ENCODE measurements at regions not wholly inside any gene's neighbourhood (a gene's known extent, or its start where the extent isn't known, plus 50 kb on each side); places are given as distances from the start of the nearest gene placed in this dataset.
A peak's percentile ranks its signal among the peaks of the same experiment; 100 is the strongest.
"Not testable (repeated sequence)": the region's sequence is repeated elsewhere in the genome, so short reads cannot be mapped to it uniquely, and the experiment has no call there.

DNA sequence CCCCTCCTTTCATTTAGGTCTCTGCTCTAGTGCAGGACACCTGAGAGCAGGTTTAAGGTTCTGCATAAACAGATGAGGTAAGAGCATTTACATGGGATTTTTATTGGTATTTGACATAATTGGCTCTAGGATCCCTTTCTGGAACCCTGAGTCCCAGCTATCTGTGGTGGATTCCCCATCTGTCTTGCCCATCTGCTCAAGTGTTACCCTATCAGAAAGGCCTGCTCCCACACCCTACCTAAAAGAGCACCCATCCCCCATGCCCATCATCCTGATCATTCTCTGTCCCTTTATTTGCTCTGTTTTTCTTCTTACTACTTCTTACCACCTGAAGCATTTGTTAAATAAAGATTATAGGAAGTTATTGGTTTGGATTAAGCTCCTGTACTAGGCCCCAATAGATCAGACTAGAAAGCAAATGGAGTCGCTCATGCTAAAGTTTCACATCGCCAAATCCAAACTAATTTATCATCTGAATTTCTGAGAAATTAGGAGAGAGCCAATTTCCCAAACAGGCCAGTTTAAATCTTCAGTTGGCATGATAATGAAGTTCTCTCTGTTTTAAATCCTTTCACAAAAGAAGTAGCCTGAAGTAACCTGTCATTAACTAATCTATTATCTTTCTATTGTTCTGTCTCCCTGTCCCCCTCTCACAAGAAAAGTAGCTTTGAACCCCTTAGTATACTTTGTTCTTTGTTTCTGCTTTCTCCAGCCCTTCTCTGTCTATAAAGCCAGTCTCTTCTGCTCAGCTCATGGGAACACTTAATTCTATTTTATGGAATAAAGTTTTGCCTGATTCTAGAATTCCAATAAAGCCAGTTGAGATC, 178.6 kb downstream of the ZNF674 start:
- peak; percentile 16 for DNase-seq (ENCODE audit: low read depth)

DNA sequence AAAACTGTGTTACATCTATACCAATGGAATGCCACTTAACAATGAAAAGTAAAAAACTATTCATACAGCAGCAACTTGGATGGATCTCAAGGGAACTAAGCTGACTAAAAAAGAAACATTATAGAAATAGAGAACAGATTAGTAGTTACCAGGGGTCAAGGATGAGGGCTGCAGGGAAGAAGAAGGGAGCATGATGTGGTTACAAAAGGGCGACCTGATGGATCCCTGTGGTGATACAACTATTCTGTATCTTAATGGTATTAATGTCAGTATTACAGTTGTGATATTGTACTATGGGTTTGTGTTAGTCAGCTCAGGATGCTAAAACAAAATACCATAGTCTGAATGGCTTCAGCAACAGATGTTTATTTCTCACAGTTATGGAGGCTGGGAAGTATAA, 190.7 kb downstream of the ZNF674 start:
- DNase-seq (ENCODE audit: low read depth): no peak

DNA sequence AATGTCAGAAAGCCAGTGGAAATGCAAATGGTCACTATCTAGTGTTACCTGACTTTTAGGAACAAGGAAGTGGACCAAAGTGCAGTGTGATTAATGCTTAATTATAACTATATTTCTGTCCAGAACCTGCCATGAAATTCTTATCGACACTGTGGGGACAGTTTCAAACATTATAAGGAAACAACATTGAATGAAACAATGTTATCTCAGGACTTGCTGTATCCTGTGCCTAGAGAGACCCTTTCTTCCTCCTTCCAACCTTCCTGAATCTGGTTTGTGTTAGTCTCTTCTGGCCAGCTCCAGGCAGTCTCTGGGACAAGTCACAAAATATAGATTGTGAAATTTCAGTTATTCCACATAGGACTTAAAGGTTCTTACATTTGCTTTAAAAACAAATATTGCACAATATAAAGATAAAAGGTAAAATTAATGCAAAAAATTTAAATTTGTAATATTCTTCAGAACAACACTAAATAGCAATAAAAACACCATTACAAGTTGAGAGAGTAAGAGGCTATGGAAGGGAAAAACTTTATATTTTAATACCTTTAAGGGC, 203.4 kb downstream of the ZNF674 start:
- no peak for DNase-seq (ENCODE audit: low read depth)

DNA sequence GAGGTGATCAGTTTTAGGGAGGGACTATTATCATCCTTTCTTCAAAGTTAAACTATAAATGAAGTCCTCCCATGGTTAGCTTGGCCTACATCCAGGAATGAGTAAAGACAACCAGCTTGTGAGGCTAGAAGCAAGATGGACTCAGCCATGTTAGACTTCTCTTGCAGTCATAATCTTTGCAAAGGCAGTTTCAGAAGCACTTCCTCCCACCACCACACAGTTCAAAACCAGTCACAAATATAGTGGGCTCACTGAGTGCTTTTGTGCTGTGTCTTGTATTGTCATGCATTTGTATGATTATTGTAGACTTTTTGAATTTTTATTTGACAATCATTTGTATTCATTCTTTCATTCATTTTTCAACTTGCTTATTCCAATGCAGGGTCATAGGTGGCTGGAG, 204.5 kb downstream of the ZNF674 start:
- DNase-seq (ENCODE audit: low read depth): no peak

DNA sequence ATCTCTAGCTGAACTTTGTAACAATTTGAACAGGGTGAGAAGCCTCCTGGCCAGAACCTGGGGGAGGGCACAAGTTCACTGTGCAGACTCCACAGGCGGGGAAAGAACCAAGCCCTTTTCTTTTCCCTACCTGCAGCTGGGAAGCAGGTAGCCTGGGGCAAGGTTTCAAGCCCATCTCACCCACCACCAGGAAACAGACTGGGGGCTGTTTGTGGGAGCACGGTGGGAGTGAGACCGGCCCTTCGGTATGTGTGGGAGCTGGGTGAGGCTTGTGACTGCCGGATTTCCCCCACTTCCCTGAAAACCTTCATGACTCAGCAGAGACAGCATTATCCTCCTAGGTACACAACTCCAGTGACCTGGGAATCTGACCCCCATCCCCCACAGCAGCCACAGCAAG, 211.7 kb downstream of the ZNF674 start:
- peak; percentile 51 for DNase-seq (ENCODE audit: low read depth)

DNA sequence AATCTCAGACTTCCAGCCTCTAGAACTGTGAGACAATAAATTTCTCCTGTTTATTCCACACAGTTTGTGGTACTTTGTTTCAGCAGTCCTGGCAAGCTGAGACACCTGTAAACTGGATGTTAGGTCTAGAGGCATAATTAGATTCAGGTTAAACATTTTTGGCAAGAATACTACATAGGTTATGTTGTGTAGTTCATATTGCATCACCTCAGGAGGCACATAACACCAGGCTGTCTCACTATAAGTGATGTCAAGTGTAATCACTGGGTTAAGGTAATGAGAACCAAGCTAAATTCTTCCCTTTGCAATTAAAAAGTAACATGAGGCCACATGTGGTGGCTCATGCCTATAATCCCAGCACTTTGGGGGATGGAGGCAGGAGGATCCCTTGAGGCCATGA, 214.2 kb downstream of the ZNF674 start:
- DNase-seq (ENCODE audit: low read depth): no peak

DNA sequence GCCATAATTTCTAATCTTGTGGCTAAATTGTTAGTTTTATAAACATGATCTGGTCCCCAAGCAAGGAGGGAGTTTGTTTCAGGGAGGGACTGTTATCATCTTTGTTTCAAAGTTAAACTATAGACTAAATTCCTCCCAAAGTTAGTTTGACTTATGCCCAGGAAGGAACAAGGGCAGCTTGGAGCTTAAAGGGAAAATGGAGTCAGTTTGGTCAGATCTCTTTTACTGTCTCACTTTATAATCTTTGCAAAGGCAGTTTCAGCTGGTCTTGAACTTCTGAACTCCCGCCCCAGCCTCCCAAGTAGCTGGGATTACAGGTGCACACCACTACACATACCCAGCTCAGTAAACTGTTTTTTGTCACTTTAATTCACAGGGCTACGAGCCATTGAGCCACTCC, 214.7 kb downstream of the ZNF674 start:
- DNase-seq (ENCODE audit: low read depth): no peak

DNA sequence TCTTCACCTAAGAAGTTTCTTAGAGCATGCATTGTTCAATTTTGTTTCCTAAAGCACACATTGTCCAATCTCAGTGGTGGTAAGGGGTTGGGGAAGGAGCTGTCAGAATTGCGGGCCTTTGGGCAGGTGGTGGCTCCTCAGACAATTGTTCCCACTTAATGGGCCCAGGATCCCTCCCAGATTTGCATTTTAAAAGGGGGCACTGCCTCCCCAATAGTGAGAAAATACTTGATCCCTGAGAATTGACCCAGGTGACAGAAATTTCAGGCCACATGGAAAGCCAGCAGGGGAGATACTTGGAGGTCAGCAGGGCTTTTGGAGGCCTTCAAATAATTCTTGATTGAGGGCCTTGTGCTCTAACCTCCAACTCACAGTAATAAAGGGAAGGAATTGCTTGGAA, 217.1 kb downstream of the ZNF674 start:
- DNase-seq (ENCODE audit: low read depth): no peak

DNA sequence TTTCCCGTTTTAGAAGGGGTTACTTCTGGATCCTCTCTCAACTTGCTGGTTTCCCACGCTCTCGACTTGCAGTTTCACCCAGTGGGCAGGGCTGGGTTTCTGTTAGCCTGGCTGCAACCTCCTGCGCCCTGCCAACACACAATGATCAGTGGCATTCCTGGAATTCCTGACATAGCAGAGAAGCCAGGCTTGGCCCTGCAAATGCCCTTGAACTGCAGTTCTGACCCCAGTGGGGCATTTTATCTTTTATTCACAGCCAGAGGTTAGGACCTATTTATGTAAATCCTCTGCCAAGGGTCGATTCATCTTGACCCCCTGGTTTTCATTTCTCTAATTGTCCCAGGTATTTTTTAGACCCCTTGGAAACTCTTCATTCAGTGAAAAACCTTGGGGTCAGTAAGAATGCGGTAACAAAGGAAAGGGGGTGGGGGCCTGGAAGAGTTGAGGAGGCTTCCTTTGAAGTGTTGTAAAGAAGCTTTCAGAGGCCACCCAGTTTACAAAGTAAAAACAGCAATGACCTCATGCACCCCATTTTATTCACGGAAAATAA, 217.6 kb downstream of the ZNF674 start:
- peak; percentile 94 for DNase-seq (ENCODE audit: low read depth)

DNA sequence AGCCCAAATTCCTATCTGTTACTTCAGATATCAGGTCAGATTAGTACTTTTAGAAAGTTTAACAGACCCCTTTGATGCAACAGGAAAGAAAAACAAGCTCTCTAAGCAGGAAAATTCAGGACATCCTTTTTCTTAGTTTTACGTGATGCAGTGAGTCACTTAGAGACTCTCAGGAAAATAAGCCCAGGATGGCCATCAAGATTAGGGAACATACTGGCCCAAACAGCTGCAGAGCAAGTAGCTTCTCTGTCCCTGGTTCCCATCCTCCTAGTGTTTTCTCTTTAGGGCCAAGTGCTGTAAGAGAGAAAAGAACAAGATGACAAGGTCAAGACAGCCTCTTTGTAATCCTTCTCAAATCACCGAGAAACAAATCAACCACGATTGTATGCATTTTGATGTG, 219.1 kb downstream of the ZNF674 start:
- peak; percentile 77 for DNase-seq (ENCODE audit: low read depth)

DNA sequence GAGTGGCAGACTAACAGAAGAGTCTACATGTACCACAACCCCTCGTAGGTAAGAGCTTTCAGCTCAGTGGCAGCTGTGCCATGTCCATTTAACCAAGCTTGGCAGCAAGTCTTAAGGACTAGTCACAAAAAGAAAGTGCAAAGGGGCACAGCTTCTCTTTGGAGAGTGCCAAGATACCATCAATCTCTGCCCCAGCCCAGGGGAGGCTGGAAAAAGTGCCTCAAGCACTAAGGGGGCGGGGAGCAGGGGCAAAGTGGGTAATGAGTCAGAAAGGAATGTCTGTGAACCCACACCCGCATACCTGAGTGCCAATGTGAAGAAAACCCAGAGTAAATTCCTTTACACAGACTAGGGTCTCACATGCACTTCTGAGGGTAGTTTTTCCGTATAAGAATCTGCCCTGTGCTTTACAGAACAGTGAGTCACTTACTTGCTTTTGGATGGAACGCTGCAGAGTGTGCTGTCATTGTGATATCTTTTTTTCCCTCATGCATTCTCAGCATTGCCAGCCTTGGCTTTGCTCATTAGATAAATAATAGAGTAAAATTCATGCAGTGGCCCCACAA, 219.8 kb downstream of the ZNF674 start:
- DNase-seq (ENCODE audit: low read depth): peak; percentile 98

DNA sequence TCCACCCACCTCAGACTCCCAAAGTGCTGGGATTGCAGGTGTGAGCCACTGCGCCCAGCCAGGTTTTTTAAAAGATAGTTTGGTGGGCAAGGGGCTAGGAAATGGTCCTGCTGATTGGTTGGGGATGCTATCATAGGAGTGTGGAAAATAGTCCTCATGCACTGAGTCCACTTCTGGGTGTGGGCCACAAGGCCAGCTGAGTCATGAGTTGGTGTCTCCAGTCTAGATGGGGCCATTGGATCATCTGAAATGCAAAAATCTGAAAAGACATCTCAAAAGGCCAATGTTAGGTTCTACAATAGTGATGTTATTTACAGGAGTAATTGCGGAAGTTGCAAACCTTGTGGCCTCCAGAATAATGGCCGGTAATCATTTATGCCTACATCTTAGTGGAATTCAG, 221.1 kb downstream of the ZNF674 start:
- peak; percentile 46 for DNase-seq (ENCODE audit: low read depth)

DNA sequence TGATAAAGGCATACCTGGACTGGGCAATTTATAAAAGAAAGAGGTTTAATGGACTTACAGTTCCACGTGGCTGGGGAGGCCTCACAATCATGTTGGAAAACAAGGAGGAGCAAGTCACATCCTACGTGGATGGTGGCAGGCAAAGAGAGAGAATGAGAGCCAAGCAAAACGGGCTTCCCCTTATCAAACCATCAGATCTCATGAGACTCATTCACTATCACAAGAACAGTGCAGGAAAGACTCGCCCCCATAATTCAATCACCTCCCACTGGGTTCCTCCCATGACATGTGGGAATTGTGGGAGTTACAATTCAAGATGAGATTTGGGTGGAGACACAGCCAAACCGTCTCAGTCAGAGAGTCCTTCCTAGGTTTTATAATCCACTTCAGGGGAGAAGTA, 222.3 kb downstream of the ZNF674 start:
- DNase-seq (ENCODE audit: low read depth): not testable (repeated sequence)

DNA sequence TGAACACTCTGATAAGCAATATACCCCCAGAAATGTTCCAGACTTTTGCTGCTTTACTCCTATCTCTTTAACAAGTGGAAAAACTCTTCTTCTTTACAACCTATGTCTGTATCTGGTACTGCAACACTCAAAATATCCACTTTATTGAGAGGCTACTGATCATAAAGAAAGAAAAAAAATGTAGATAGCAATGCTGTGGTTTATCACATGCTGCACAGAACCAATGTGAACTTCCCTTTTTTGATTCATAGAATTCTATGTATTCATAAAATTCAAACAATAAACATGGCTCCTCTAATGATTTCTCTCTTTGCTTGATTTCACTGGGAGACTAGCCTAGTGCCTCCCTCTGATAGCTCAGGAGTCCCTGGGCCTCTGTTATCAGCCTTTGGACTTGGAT, 223.5 kb downstream of the ZNF674 start:
- no peak for DNase-seq (ENCODE audit: low read depth)

DNA sequence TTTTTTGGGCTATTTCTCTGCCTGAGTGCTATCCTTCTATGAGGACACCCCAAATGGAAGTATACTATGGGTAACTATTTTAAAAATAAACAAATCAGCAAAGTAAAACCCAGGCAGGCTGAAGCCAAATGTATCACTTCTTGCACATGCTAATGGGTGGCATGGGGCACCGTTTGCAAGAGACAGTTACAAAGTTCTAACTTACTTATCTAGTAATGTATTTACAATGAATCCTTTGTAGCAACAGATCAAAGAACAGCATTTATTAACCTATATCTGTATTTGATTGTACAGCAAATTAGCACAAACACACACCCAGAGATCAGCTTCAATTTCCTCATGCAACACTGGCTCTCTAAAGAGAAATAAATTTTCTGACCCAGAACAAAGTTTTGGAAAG, 225.5 kb downstream of the ZNF674 start:
- no peak for DNase-seq (ENCODE audit: low read depth)

DNA sequence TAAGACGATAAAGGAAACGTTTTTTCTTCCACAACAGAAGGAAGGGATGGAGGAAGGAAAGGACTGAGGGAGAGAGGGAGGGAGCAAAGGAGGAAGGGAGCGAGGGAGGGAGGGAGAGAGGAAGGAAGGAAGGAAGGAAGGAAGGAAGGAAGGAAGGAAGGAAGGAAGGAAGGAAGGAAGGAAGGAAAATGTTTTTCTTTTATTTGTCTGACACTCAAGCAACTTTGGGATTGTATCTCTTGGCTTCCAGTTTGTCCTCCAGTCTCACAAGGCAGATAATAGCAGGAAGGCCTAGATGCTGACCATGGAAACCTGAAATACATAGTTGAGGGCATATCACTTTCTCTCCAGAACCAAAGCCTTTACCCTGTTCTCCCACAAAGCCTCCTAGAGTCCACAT, 226.7 kb downstream of the ZNF674 start:
- DNase-seq (ENCODE audit: low read depth): no peak

DNA sequence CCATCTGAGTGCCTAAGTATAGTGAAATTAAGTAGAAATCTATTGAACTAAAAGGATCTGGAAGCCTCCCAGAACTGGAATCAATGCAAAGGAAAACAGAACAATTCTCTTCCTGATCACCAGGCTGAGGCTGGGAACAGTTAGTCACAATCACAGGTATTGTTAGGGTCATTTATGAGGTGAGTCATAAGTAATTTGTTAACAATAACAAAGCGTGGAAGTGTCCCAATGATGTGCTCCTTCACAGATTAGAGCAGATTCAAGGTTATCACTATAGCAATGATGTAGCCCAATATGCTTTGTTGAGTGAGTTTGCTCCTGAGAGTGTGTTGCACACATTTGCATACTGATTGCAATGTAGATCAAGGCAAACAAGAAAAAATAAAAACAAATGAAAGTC, 228.1 kb downstream of the ZNF674 start:
- peak; percentile 72 for DNase-seq (ENCODE audit: low read depth)

DNA sequence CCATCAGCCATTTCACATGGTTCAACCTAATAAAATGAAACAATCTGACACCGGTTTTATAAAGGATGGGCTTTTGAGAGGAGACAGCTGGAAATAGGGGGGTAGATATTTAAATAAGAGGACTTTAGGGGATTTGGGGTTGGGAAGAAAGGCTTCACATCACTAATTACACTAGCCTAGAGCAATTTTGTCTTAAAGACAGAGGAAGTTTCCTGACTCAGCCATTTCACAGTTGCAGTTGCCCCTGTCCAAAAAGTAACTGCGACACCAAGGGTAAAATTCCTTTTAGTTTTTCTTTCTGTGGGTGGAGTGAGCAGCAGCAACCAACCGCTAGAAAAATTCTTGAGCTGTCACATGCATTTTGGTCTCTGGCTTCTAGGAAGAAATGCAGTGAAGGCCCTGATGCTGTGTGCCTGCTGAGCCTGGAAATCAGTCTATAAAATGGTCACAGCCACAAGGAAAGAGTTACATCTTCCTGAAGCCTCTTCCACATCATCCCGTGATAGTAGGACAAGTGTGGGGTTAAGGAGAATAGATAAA, 233.6 kb downstream of the ZNF674 start:
- DNase-seq (ENCODE audit: low read depth): no peak

DNA sequence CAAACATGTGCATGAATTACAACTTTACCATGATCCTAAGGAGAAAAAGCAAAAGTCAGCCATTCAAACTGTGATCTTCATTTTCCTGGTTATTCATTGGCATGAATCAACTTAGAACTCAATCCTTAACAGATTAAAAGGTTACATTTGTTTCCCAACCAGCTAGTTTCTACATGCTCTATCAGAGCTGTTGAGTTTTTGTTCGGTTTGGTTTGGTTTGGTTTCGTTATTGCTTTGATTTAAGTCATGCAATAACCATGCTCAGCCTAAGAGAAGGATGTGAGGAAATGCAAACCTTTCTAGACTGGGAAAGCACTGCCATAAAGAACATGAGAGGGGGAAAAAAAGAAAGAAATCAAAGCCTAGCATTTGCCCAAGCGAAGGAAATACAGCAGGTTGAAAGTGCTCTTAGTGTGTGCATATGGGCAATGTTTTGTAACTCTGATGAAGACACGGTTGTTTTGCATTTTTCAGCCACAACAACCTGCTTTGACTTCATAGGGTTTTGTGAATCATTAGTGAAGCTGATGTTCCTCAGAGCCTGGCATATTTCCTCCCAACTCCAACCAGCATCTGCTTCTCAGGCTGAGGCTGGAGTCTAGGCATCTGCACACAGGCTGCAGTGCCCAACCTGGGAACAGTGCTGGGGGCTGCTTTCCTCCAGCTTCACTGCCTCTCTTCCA, 234.3 kb downstream of the ZNF674 start:
- DNase-seq (ENCODE audit: low read depth): no peak

DNA sequence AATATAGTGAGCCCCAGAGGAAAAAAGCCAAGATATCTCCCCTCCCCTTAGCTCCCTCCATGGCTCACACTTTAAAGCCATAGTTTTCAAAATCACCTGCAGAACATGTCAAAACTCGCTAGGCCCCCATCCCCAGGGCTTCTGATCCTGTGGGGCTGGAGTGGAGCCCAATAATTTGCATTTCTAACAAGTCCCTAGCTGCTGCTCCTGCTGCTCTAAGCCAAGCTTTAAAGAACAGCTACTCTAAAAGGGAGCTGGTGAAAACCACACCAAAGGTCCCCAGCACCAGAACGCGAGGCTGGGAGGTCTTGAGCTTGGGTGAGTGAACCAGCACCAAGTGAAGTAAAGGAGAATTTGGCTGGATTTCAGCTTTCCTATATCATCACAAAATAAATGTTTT, 237.1 kb downstream of the ZNF674 start:
- no peak for DNase-seq (ENCODE audit: low read depth)

DNA sequence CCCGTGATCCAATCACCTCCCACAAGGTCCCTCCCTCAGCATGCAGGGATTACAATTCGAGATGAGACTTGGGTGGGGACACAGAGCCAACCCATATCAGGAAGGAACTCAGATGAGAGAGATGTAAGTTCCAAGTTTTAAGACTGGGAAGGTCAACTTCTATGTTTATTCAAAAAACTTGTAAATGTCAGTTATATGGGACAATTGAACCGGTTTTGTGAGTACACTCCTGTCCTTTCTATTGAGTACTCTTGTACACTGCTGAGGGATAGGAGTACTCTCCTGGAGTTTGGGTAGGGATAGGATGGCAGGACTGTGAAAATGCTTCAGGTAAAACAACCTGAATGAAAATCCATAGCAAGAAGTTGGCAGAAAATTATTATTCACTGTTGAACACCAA, 239.1 kb downstream of the ZNF674 start:
- no peak for DNase-seq (ENCODE audit: low read depth)

DNA sequence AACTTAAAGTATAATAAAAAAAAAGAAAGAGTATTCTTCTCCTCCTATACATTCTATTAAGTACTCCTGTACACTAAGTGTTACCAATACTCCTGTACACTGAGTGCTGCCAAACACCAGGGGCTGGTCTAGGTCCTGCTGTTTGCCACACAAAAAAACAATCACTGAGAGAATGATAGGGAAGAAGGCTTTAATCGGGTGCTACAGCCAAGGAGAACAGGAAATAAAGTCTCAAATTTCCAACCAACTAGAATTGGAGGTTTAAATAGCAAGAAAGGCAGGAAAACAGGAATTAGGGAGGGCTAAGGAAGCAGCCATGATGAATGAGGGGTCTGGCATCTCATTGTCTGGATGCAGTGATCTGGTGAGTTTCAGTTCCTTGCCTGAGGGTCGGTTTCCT, 239.8 kb downstream of the ZNF674 start:
- DNase-seq (ENCODE audit: low read depth): no peak
